ENCODE measurements at regions not wholly inside any gene's neighbourhood (a gene's known extent, or its start where the extent isn't known, plus 50 kb on each side); places are given as distances from the start of the nearest gene placed in this dataset.

DNA sequence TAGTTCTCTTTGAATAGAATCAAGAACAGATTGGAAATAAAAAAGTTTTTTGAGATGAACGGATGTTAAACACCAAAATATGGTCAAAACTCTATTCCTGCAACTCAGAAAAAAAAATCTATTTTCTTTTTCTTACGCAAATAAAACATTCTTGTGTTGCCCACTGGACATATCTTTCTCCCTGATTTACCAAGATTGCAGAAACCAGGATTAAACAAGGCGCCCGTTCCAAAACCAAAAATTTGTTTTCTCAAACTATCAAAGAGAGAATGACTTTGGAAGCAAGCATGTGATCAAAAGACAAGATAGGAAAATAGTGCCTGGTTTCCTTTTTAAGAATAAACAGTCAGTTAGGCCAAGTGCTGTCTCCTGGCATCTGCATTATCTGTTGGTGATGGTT lies 273.1 kb downstream of the CLIC5 start:
- TF ChIP-seq, protein P1, sequence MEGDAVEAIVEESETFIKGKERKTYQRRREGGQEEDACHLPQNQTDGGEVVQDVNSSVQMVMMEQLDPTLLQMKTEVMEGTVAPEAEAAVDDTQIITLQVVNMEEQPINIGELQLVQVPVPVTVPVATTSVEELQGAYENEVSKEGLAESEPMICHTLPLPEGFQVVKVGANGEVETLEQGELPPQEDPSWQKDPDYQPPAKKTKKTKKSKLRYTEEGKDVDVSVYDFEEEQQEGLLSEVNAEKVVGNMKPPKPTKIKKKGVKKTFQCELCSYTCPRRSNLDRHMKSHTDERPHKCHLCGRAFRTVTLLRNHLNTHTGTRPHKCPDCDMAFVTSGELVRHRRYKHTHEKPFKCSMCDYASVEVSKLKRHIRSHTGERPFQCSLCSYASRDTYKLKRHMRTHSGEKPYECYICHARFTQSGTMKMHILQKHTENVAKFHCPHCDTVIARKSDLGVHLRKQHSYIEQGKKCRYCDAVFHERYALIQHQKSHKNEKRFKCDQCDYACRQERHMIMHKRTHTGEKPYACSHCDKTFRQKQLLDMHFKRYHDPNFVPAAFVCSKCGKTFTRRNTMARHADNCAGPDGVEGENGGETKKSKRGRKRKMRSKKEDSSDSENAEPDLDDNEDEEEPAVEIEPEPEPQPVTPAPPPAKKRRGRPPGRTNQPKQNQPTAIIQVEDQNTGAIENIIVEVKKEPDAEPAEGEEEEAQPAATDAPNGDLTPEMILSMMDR (IDR thresholded peaks at IDR 0.05; ENCODE audit: borderline replicate concordance): no peak
- no peak for DNase-seq
- Histone ChIP-seq H3K4me3 (no peak overlapping the region), H3K27ac (replicated peaks) (no peak overlapping the region), H3K27me3 (ENCODE audit: low read depth) (no peaks in the 10 kb centered on the region), H3K9me3 (replicated peaks) (peaks cover 6% of the 10 kb centered on the region), H3K36me3 (no peaks in the 10 kb centered on the region), H3K4me1 (peaks cover 5% of the 10 kb centered on the region)
- intact Hi-C loops (cut with micrococcal nuclease): no loop called here

DNA sequence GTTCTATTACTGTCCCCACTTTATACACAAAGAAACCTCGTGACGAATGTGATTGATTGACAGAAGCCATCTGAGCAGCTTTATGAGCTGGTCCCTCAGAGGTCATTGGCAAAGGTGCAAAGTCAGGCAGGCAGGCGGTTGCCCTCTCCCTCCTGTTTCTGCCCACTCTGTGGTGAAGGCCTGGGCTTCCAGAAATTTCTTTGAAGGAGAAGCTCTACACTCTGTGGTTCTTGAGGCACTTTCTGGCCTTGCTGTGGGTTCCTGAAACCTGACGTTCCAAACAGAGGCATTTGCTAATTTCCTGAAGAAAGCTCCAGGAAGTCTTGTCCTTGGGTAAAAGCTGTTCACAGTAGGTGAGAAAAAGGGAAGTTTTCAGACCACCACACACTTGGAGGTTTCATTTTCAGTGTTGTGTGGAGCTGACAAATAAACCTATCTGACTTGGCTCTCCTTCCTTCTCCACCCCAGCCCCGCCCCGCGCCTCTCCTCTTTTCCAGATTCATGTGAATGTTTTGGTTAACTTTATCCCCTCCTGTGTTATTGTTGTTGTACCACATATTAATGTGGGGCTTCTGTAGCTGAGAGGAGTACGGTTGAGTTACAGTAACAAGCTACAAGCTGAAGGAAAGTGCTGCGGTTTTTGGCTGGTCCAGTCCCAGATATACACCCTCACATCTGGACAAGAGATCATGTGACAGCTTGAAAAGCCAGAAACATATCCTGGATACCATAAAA lies 274.1 kb downstream of the CLIC5 start:
- TF ChIP-seq, protein P1 (IDR thresholded peaks at IDR 0.05; ENCODE audit: borderline replicate concordance): no peak
- DNase-seq: no peak
- Histone ChIP-seq H3K36me3 (no peaks in the 10 kb centered on the region), H3K9me3 (replicated peaks) (no peaks in the 10 kb centered on the region), H3K27me3 (ENCODE audit: low read depth) (no peaks in the 10 kb centered on the region), H3K4me3 (no peak overlapping the region), H3K4me1 (peaks cover 5% of the 10 kb centered on the region), H3K27ac (replicated peaks) (no peak overlapping the region)
- intact Hi-C loops (cut with micrococcal nuclease): no loop called here

DNA sequence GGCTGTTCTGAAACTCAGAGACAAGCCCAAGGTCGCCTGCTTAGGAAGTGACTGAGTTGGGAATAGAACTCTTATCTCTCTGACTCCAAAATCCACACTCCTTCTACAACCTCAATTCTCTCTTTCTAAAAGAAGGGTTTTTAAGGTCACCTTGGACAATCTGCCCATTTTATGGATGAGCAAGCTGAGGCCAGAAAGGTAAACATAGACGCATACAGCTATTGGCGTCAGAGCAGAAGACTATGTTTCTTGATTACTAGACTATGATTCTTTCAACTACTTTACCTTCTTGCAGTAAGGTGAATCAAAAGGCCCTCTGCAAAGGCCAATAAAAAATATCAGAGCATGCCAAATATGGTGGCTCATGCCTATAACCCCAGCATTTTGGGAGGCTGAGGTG lies 276.6 kb downstream of the CLIC5 start:
- H3K27ac ChIP-seq (replicated peaks): no peak overlapping the region
- H3K4me3 ChIP-seq: no peak overlapping the region
- intact Hi-C loops (cut with micrococcal nuclease): no loop called here
- DNase-seq: no peak
- H3K9me3 ChIP-seq (replicated peaks): no peaks in the 10 kb centered on the region
- H3K4me1 ChIP-seq: peaks cover 5% of the 10 kb centered on the region
- H3K36me3 ChIP-seq: no peaks in the 10 kb centered on the region
- TF ChIP-seq, protein P1 (IDR thresholded peaks at IDR 0.05; ENCODE audit: borderline replicate concordance): no peak
- peaks cover 4% of the 10 kb centered on the region for H3K27me3 ChIP-seq (ENCODE audit: low read depth)

DNA sequence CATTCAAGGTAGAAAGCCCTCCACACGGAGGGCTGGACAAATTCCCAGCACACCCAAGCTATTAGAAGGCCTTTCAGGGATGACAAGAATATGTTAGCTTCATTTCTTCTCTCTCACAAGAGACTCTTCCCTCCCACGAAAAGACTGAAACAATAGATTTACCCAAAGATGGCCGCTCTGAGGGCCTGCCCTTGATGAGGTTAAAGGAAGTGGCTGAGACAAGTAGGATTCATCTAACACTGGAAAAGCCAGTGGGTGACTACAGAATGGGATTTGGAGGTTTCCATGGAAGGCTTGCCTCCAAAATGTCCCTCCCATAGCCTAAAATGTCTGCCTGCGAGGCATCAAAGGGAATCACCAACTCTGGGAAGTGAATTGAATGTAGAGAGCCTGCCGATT lies 277.6 kb downstream of the CLIC5 start:
- Histone ChIP-seq H3K9me3 (replicated peaks) (no peaks in the 10 kb centered on the region), H3K36me3 (no peaks in the 10 kb centered on the region), H3K27me3 (ENCODE audit: low read depth) (peaks cover 7% of the 10 kb centered on the region), H3K27ac (replicated peaks) (no peak overlapping the region), H3K4me3 (no peak overlapping the region), H3K4me1 (peaks cover 5% of the 10 kb centered on the region)
- TF ChIP-seq, protein P1 (IDR thresholded peaks at IDR 0.05; ENCODE audit: borderline replicate concordance): no peak
- no peak for DNase-seq
- intact Hi-C loops (cut with micrococcal nuclease): no loop called here

DNA sequence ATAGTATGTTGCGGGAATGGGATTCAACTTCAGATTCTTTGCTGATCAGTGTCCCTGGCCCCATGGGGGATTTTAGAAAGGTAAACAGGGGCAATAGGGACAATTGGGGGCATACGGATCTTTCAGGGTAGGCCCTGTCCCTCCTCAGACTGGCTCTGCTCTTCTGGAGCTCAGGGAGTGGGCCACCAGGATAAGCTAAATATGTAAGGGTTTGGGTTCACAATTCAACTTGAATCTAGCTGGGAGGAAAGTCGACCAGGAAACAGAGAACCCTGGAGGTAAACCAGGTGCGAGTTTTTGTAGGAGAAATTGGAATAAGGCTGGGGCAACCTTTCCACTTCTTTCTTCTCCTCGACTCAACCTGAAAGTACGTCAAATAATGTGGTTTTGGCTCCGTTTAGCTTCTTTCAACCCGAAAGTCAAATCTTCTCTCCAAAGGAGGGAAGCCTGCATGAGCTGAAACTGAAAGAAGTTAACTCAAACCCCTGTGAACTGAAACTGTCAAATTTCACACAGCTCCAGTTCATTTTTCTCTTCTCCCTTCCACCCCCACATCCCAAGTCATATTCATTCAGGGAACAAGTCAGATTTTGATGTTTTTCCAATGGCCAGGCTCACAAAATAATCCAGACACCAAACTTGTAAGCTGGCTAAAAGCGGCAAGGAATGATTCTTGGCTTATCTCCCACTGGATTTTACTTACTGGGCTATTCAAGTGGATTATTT lies 278.2 kb downstream of the CLIC5 start:
- Histone ChIP-seq H3K4me3 (no peak overlapping the region), H3K4me1 (peaks cover 5% of the 10 kb centered on the region), H3K9me3 (replicated peaks) (no peaks in the 10 kb centered on the region), H3K36me3 (no peaks in the 10 kb centered on the region), H3K27ac (replicated peaks) (no peak overlapping the region), H3K27me3 (ENCODE audit: low read depth) (peaks cover 7% of the 10 kb centered on the region)
- DNase-seq: no peak
- TF ChIP-seq, protein P1 (IDR thresholded peaks at IDR 0.05; ENCODE audit: borderline replicate concordance): no peak
- intact Hi-C loops (cut with micrococcal nuclease): no loop called here

Measured in left ventricle myocardium inferior (tissue), 1 donor.